ENCODE measurements at regions not wholly inside any gene's neighbourhood (a gene's known extent, or its start where the extent isn't known, plus 50 kb on each side); places are given as distances from the start of the nearest gene placed in this dataset.
A peak's percentile ranks its signal among the peaks of the same experiment; 100 is the strongest.

DNA sequence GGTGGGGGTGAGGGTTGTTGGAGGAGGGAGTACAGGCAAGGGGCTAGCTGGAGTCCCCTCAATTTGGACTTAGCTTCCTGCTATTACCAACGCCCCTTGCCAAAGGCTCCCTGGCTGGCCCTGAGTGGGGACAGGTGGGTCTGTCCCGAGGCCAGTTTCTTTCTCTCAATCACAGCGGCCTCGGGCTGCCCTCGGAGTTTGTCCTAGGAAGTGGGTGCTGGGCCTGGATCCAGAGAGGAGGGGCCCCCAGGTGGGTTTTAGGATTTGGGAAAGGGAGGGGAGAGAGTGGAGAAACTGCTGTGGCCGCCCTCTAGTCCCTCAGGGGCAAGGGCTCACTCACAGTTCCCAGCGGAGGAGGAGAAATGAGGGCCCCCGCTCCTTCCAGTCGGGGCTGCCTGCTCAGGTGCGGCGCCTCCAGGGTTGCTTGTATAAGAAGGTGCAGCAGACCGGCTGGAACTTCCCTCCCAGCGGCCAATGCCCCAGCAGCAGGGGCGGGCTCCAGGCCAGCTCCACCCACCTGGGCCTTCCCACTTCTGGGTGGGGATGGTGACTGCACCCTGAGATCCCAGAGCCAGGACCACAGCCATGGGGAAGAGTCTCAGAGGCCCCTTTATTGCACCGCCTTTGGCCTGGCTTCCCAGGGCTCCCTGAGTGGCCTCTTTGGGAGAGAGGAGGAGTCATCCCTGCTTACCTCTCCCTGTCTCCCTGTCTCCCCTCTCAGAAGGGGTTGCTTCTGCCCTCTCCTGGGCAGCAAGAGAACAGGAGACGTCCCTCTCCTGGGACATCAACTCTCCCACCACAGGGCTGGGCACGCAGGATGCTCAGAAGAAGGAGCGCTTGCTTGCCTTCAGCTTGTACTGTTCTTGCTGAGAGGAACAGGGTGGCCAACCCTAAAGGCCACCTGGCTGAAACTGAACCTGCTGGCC is 112.0 kb upstream of the SMURF2 start (continued):
- TF ChIP-seq ZMAT3 (CRISPR knock-in tag; conservative IDR thresholded peaks at IDR 0.05) (0 out of 2 replicates have a peak, but pooled peaks have one; percentile 38), NCOA2 (CRISPR knock-in tag; IDR thresholded peaks at IDR 0.05) (no peak), HDAC6 (IDR thresholded peaks at IDR 0.05; ENCODE audit: low read depth, low read length) (no peak), SRF (IDR thresholded peaks at IDR 0.05; ENCODE audit: low read depth, low read length) (no peak), U2AF1 (optimal IDR thresholded peaks at IDR 0.05; ENCODE audit: low read depth, low read length) (no peak), CCDC6 (CRISPR knock-in tag; IDR thresholded peaks at IDR 0.05) (peak; percentile 50; the same call in 1 of the 2 replicates), GLI4 (CRISPR knock-in tag; IDR thresholded peaks at IDR 0.05; ENCODE audit: borderline replicate concordance) (peak; percentile 76; the same call in 1 of the 2 replicates), PREB (CRISPR knock-in tag; IDR thresholded peaks at IDR 0.05) (no peak), ZBTB39 (CRISPR knock-in tag; IDR thresholded peaks at IDR 0.05) (no peak), GFI1 (CRISPR knock-in tag; IDR thresholded peaks at IDR 0.05; ENCODE audit: borderline replicate concordance) (no peak), ZNF75D (CRISPR knock-in tag; IDR thresholded peaks at IDR 0.05; ENCODE audit: borderline replicate concordance) (no peak), ZNF549 (CRISPR knock-in tag; IDR thresholded peaks at IDR 0.05) (no peak), ZNF251 (CRISPR knock-in tag; IDR thresholded peaks at IDR 0.05) (no peak), NR3C1 (CRISPR knock-in tag; IDR thresholded peaks at IDR 0.05) (no peak), DRAP1 (CRISPR knock-in tag; IDR thresholded peaks at IDR 0.05) (peak; percentile 98), ZNF30 (CRISPR knock-in tag; IDR thresholded peaks at IDR 0.05) (0 out of 2 replicates have a peak, but pooled peaks have one; percentile 30), ZNF383 (CRISPR knock-in tag; IDR thresholded peaks at IDR 0.05; ENCODE audit: borderline replicate concordance) (no peak), ZNF839 (CRISPR knock-in tag; IDR thresholded peaks at IDR 0.05; ENCODE audit: borderline replicate concordance) (peak; percentile 88; the same call in 1 of the 2 replicates), CEBPG (CRISPR knock-in tag; IDR thresholded peaks at IDR 0.05) (no peak)
- TF ChIP-seq, protein P1, sequence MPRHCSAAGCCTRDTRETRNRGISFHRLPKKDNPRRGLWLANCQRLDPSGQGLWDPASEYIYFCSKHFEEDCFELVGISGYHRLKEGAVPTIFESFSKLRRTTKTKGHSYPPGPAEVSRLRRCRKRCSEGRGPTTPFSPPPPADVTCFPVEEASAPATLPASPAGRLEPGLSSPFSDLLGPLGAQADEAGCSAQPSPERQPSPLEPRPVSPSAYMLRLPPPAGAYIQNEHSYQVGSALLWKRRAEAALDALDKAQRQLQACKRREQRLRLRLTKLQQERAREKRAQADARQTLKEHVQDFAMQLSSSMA (CRISPR knock-in tag; IDR thresholded peaks at IDR 0.05), result no peak
- TF ChIP-seq, protein P2, sequence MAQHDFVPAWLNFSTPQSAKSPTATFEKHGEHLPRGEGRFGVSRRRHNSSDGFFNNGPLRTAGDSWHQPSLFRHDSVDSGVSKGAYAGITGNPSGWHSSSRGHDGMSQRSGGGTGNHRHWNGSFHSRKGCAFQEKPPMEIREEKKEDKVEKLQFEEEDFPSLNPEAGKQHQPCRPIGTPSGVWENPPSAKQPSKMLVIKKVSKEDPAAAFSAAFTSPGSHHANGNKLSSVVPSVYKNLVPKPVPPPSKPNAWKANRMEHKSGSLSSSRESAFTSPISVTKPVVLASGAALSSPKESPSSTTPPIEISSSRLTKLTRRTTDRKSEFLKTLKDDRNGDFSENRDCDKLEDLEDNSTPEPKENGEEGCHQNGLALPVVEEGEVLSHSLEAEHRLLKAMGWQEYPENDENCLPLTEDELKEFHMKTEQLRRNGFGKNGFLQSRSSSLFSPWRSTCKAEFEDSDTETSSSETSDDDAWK (CRISPR knock-in tag; IDR thresholded peaks at IDR 0.05), result no peak
- TF ChIP-seq, protein P3, sequence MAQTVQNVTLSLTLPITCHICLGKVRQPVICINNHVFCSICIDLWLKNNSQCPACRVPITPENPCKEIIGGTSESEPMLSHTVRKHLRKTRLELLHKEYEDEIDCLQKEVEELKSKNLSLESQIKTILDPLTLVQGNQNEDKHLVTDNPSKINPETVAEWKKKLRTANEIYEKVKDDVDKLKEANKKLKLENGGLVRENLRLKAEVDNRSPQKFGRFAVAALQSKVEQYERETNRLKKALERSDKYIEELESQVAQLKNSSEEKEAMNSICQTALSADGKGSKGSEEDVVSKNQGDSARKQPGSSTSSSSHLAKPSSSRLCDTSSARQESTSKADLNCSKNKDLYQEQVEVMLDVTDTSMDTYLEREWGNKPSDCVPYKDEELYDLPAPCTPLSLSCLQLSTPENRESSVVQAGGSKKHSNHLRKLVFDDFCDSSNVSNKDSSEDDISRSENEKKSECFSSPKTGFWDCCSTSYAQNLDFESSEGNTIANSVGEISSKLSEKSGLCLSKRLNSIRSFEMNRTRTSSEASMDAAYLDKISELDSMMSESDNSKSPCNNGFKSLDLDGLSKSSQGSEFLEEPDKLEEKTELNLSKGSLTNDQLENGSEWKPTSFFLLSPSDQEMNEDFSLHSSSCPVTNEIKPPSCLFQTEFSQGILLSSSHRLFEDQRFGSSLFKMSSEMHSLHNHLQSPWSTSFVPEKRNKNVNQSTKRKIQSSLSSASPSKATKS (CRISPR knock-in tag; IDR thresholded peaks at IDR 0.05), result no peak

Data from HepG2 (cell line).